Testis (tissue), 2 donors: ENCODE measurements at regions not wholly inside any gene's neighbourhood (a gene's known extent, or its start where the extent isn't known, plus 50 kb on each side); places are given as distances from the start of the nearest gene placed in this dataset.

Experiments
- DNase-seq: peaks from one replicate; pipeline ENCODE4 v3.0.0-alpha.2; 2019
- H3K27ac ChIP-seq, 2 donors: fragments of 200-600 bp; sonication (generic); one replicate each; pipeline ENCODE4 v1.5.1; 2019
- H3K27me3 ChIP-seq: fragments of 200-600 bp; sonication (generic); one replicate; pipeline ENCODE4 v1.5.1; 2019
- H3K36me3 ChIP-seq: fragments of 200-600 bp; sonication (generic); one replicate; pipeline ENCODE4 v1.5.1; 2017; ENCODE audit warnings: low read depth; ENCODE audit errors: missing control alignments
- H3K4me1 ChIP-seq: fragments of 200-600 bp; sonication (generic); one replicate; pipeline ENCODE4 v1.5.1; 2019
- H3K4me3 ChIP-seq, 2 donors: fragments of 200-600 bp; sonication (generic); one replicate each; pipeline ENCODE4 v1.5.1; 2017 to 2019
- H3K9me3 ChIP-seq: fragments of 200-600 bp; sonication (generic); one replicate; pipeline ENCODE4 v1.5.1; 2017
- CTCF ChIP-seq, 3 experiments: fragments of 450-650 bp in 2 of 3; fragments of 200-600 bp in 1 of 3; sonication (generic) in 1 of 3; IDR thresholded peaks; one replicate each; pipeline ENCODE4 v1.5.1; 2016 to 2019; ENCODE audit warnings: antibody characterized with exemption in 3 of 3, mild to moderate bottlenecking in 2 of 3, moderate library complexity in 1 of 3
- POLR2A ChIP-seq: fragments of 450-650 bp; IDR thresholded peaks from one replicate; pipeline ENCODE4 v1.6.1; 2017; ENCODE audit warnings: antibody characterized with exemption, mild to moderate bottlenecking, moderate library complexity
- WGBS, 2 donors: methylation state at CpG; one replicate each; pipeline ENCODE4 v1.1.5; 2018; 5-methylcytosine and 5-hydroxymethylcytosine counted together
- intact Hi-C: fragments of 100-400 bp; cut with DNase I; formaldehyde crosslinking; loops from one replicate; pipeline ENCODE4 v1.15.1; 2023; ENCODE audit warnings: low total_unique reads

DNA sequence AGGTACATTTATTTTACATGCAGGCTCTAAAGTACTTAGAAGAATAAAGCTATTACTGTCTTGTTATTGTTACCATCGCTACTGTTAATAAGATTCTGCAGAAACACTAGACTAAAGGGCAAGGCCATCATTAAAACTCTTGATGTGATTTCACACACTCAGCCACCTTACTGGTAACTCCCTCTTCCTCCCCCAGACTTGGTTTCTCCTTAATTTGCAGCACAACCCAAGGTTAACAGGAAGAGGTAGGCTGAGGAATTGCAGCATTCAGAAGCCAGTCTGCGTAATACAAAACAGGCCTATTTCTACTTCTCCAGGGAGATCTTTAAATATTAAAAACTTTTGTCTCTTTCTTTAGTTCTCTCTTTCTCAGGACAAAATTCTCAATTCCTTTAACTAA is 210.3 kb downstream of the BTG1 start:
- Histone ChIP-seq H3K36me3 (no peaks in the 10 kb centered on the region), H3K9me3 (no peaks in the 10 kb centered on the region), H3K4me3 (no peak overlapping the region), H3K27me3 (no peaks in the 10 kb centered on the region), H3K4me1 (no peaks in the 10 kb centered on the region), H3K27ac (no peak overlapping the region)
- DNase-seq, result no peak
- intact Hi-C loops, result no loop called here
- 82 to 84% methylated on average over 2 of the region's 2 CpGs for WGBS, 2 donors
- no peak for TF ChIP-seq POLR2A
- no peak for TF ChIP-seq CTCF (IDR thresholded peaks at IDR 0.05)

DNA sequence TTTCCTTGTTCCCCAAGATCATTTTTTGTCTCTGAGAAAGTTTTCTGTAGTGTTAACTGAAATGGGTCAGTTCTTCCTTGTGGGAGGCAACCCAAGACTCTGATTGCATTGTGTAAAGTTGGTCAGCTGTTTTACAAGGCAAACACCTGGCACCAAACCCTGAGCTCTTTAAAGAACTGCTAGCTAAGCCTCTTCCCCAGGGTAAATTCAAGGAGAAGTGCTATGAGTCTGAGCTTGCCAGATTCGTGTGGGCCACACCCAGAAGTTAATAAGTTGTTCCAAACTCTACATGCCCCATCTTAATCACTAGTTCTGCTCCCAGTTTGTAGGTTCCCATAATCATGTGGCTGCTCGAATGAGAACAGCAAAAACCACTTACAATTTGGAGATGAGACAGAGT is 214.5 kb downstream of the BTG1 start:
- TF ChIP-seq CTCF (IDR thresholded peaks at IDR 0.05), result no peak
- TF ChIP-seq POLR2A, result no peak
- 41 to 57% methylated on average over 2 of the region's 2 CpGs for WGBS, 2 donors
- Histone ChIP-seq H3K36me3 (no peaks in the 10 kb centered on the region), H3K9me3 (no peaks in the 10 kb centered on the region), H3K27me3 (no peaks in the 10 kb centered on the region), H3K4me3 (no peak overlapping the region), H3K4me1 (no peaks in the 10 kb centered on the region), H3K27ac (no peak overlapping the region)
- peak; percentile 38 for DNase-seq
- intact Hi-C loops, result no loop called here

GRCh38 chr12:91928501-91928900 is 217.1 kb downstream of the BTG1 start:
- H3K27me3 ChIP-seq, result no peaks in the 10 kb centered on the region
- TF ChIP-seq CTCF (IDR thresholded peaks at IDR 0.05), result no peak
- TF ChIP-seq POLR2A, result no peak
- H3K36me3 ChIP-seq, result no peaks in the 10 kb centered on the region
- WGBS, 2 donors, result 90 to 93% methylated on average over 2 of the region's 2 CpGs
- H3K4me3 ChIP-seq, result no peak overlapping the region
- H3K27ac ChIP-seq, result no peak overlapping the region
- no peak for DNase-seq
- intact Hi-C loops, result no loop called here
- H3K4me1 ChIP-seq, result no peaks in the 10 kb centered on the region
- no peaks in the 10 kb centered on the region for H3K9me3 ChIP-seq

- intact Hi-C loops, result no loop called here
- H3K27ac ChIP-seq, result no peak overlapping the region
These were observed 218.8 kb downstream of the BTG1 start for GRCh38 chr12:91926848-91927247.

More at GRCh38 chr12:91926848-91927247, 218.8 kb downstream of the BTG1 start:
- no peaks in the 10 kb centered on the region for H3K36me3 ChIP-seq
- no peaks in the 10 kb centered on the region for H3K27me3 ChIP-seq
- H3K4me1 ChIP-seq, result no peaks in the 10 kb centered on the region
- TF ChIP-seq CTCF (IDR thresholded peaks at IDR 0.05) (no peak), POLR2A (no peak)
- H3K4me3 ChIP-seq, result no peak overlapping the region
- WGBS, 2 donors, result 71 to 83% methylated on average over 1 of the region's 1 CpG
- no peak for DNase-seq
- no peaks in the 10 kb centered on the region for H3K9me3 ChIP-seq
